CD4-positive, alpha-beta T cell (primary cell): ENCODE measurements at regions not wholly inside any gene's neighbourhood (a gene's known extent, or its start where the extent isn't known, plus 50 kb on each side); places are given as distances from the start of the nearest gene placed in this dataset.
"Not testable (repeated sequence)": the region's sequence is repeated elsewhere in the genome, so short reads cannot be mapped to it uniquely, and the experiment has no call there.

ENCODE experiments used
- ATAC-seq: fragments of 200-7000 bp; cut with Tn5 transposase; one replicate; pipeline ENCODE4 v1.10.0; 2022; ENCODE audit warnings: mild to moderate bottlenecking; ENCODE audit not compliant: poor library complexity
- CTCF ChIA-PET: fragments of 350-600 bp; sonication (Branson Sonifier 250); formaldehyde crosslinking; loops from one replicate; lab custom pipeline; 2021; ENCODE audit warnings: antibody characterized with exemption, inconsistent platforms; lab: Charles Lee
- POLR2A ChIA-PET: fragments of 350-600 bp; sonication (Branson Sonifier 250); formaldehyde crosslinking; loops from one replicate; lab custom pipeline; 2021; ENCODE audit warnings: antibody characterized with exemption, inconsistent platforms; lab: Charles Lee
- DNase-seq, 14 experiments: peaks; one replicate each; pipeline ENCODE4 v3.0.0-alpha.2; 2013 to 2020; ENCODE audit warnings: mixed read lengths in 2 of 14
- H3K27ac ChIP-seq, 2 donors: one replicate each; pipeline versions ENCODE4 v1.5.1 to v1.7.0; 2013; ENCODE audit warnings: low read length in 2 of 2, low read depth in 1 of 2, mild to moderate bottlenecking in 1 of 2
- H3K27me3 ChIP-seq, 2 experiments: 1 replicate in 1 of 2; 2 replicates in 1 of 2; pipeline versions ENCODE4 v1.6.1 to v1.7.0; 2013; ENCODE audit warnings: low read length in 2 of 2, control low read depth in 1 of 2, mild to moderate bottlenecking in 1 of 2, moderate library complexity in 1 of 2; ENCODE audit not compliant: insufficient read depth in 2 of 2, control insufficient read depth in 1 of 2
- H3K36me3 ChIP-seq: one replicate; pipeline ENCODE4 v1.6.1; 2013; ENCODE audit warnings: low read length, control low read depth; ENCODE audit not compliant: insufficient read depth
- H3K4me1 ChIP-seq: one replicate; pipeline ENCODE4 v1.6.1; 2013; ENCODE audit warnings: low read length, control low read depth; ENCODE audit not compliant: insufficient read depth
- H3K4me3 ChIP-seq: one replicate; pipeline ENCODE4 v1.5.1; 2013; ENCODE audit warnings: mild to moderate bottlenecking, low read length, moderate library complexity
- H3K9me3 ChIP-seq, 2 experiments: 1 replicate in 1 of 2; 2 replicates in 1 of 2; pipeline versions ENCODE4 v1.6.1 to v1.7.0; 2013; ENCODE audit warnings: low read length in 2 of 2, mild to moderate bottlenecking in 2 of 2, control low read depth in 1 of 2, moderate library complexity in 1 of 2; ENCODE audit not compliant: control insufficient read depth in 1 of 2, insufficient read depth in 1 of 2
- H3K27ac Mint-ChIP-seq: one replicate; pipeline ENCODE4 v1.8.0; 2020; ENCODE audit warnings: mixed read lengths
- H3K27me3 Mint-ChIP-seq: one replicate; pipeline ENCODE4 v1.8.0; 2021; ENCODE audit warnings: mixed read lengths
- H3K36me3 Mint-ChIP-seq: one replicate; pipeline ENCODE4 v1.8.0; 2021; ENCODE audit warnings: low read depth, mixed read lengths
- H3K4me1 Mint-ChIP-seq: one replicate; pipeline ENCODE4 v1.8.0; 2021; ENCODE audit warnings: low read depth, mixed read lengths
- H3K4me3 Mint-ChIP-seq: one replicate; pipeline ENCODE4 v1.8.0; 2020; ENCODE audit warnings: mild to moderate bottlenecking, mixed read lengths
- H3K9me3 Mint-ChIP-seq: one replicate; pipeline ENCODE4 v1.8.0; 2020; ENCODE audit warnings: mixed read lengths
- CTCF ChIP-seq: fragments of 200-600 bp; IDR thresholded peaks from one replicate; pipeline ENCODE4 v1.8.0; 2022; ENCODE audit warnings: antibody characterized with exemption, mild to moderate bottlenecking
- intact Hi-C, 2 experiments: fragments of 100-400 bp; cut with DNase I in 1 of 2; cut with micrococcal nuclease in 1 of 2; formaldehyde crosslinking; loops; one replicate each; pipeline versions ENCODE4 v1.15.1 to v1.9.0; 2023 to 2025; cut with DNase I, micrococcal nuclease

GRCh38 chr17:12195418-12195817 is 174.7 kb downstream of the MAP2K4 start:
- peaks cover 2% of the 10 kb centered on the region for H3K9me3 Mint-ChIP-seq
- ChIA-PET CTCF (no interaction called here), POLR2A (no interaction called here)
- TF ChIP-seq CTCF = no peak
- no peaks in the 10 kb centered on the region for H3K4me1 Mint-ChIP-seq
- Histone ChIP-seq H3K4me3 (no peak overlapping the region), H3K27ac (no peak overlapping the region), H3K36me3 (no peaks in the 10 kb centered on the region), H3K4me1 (no peaks in the 10 kb centered on the region), H3K9me3 (no peaks in the 10 kb centered on the region), H3K27me3 (peaks cover 0 to 2% of the 10 kb centered on the region in 2 experiments)
- H3K27ac Mint-ChIP-seq = no peak overlapping the region
- no peak for DNase-seq
- ATAC-seq = no peak
- intact Hi-C loops = no loop called here
- no peaks in the 10 kb centered on the region for H3K36me3 Mint-ChIP-seq
- H3K4me3 Mint-ChIP-seq = no peak overlapping the region
- peaks cover 15% of the 10 kb centered on the region for H3K27me3 Mint-ChIP-seq

- Mint-ChIP-seq H3K36me3 (no peaks in the 10 kb centered on the region), H3K4me1 (no peaks in the 10 kb centered on the region), H3K9me3 (no peaks in the 10 kb centered on the region), H3K27ac (no peak overlapping the region), H3K4me3 (no peak overlapping the region), H3K27me3 (no peaks in the 10 kb centered on the region)
- CTCF ChIA-PET = no interaction called here
- no peak for DNase-seq
- no peaks in the 10 kb centered on the region for H3K27me3 ChIP-seq
- H3K4me1 ChIP-seq = no peaks in the 10 kb centered on the region
- ATAC-seq = no peak
- H3K9me3 ChIP-seq = no peaks in the 10 kb centered on the region
- POLR2A ChIA-PET = no interaction called here
- no peak overlapping the region for H3K27ac ChIP-seq
- no peak for TF ChIP-seq CTCF
- intact Hi-C loops = no loop called here
- no peak overlapping the region for H3K4me3 ChIP-seq
- no peaks in the 10 kb centered on the region for H3K36me3 ChIP-seq
These were observed 180.7 kb downstream of the MAP2K4 start for GRCh38 chr17:12201294-12201880.

GRCh38 chr17:12209632-12210191 is 189.0 kb downstream of the MAP2K4 start:
- Histone ChIP-seq H3K27ac (no peak overlapping the region), H3K27me3 (no peaks in the 10 kb centered on the region), H3K36me3 (no peaks in the 10 kb centered on the region), H3K4me3 (no peak overlapping the region), H3K4me1 (no peaks in the 10 kb centered on the region), H3K9me3 (no peaks in the 10 kb centered on the region)
- no peak for DNase-seq
- CTCF ChIA-PET = no interaction called here
- intact Hi-C loops = loop anchor here in 1 of 2 experiments (10.0 kb wide), 1 partner anchor 55 kb away; no protein-coding TSS in a partner anchor
- no peak overlapping the region for H3K27ac Mint-ChIP-seq
- H3K36me3 Mint-ChIP-seq = no peaks in the 10 kb centered on the region
- POLR2A ChIA-PET = no interaction called here
- no peaks in the 10 kb centered on the region for H3K9me3 Mint-ChIP-seq
- peaks cover 2% of the 10 kb centered on the region for H3K27me3 Mint-ChIP-seq
- no peak for TF ChIP-seq CTCF
- ATAC-seq = no peak
- H3K4me1 Mint-ChIP-seq = no peaks in the 10 kb centered on the region
- no peak overlapping the region for H3K4me3 Mint-ChIP-seq

GRCh38 chr17:12220714-12221439 is 200.2 kb downstream of the MAP2K4 start:
- H3K27me3 Mint-ChIP-seq, intact Hi-C loops, H3K27me3 ChIP-seq, H3K27ac Mint-ChIP-seq, H3K4me3 ChIP-seq, H3K9me3 Mint-ChIP-seq, H3K36me3 Mint-ChIP-seq, POLR2A ChIA-PET, H3K4me1 Mint-ChIP-seq, H3K27ac ChIP-seq, DNase-seq, ATAC-seq, H3K4me3 Mint-ChIP-seq, H3K4me1 ChIP-seq, H3K36me3 ChIP-seq, CTCF ChIA-PET: not testable (repeated sequence)
- peaks cover 0 to 11% of the 10 kb centered on the region in 2 experiments for H3K9me3 ChIP-seq
